ENCODE measurements at regions not wholly inside any gene's neighbourhood (a gene's known extent, or its start where the extent isn't known, plus 50 kb on each side); places are given as distances from the start of the nearest gene placed in this dataset.

GRCh38 chr22:44630826-44631225, 71.2 kb upstream of the PRR5 start:
- no peak for TF ChIP-seq ZBTB33 (IDR thresholded peaks at IDR 0.05)
- TF ChIP-seq CTCF (IDR thresholded peaks at IDR 0.05; ENCODE audit: low read depth, low read length, missing input control): no peak
- no peak for TF ChIP-seq GABPA (IDR thresholded peaks at IDR 0.05 in 1 of 2, conservative IDR thresholded peaks at IDR 0.05 in 1 of 2)
- no peak for TF ChIP-seq MAX (IDR thresholded peaks at IDR 0.05)
- no peak for TF ChIP-seq TAF1 (conservative IDR thresholded peaks at IDR 0.05)
- TF ChIP-seq EGR1 (IDR thresholded peaks at IDR 0.05; ENCODE audit: low read depth in 2 of 2): no peak
- TF ChIP-seq JUND (IDR thresholded peaks at IDR 0.05): no peak
- no peak for TF ChIP-seq FOXA2 (IDR thresholded peaks at IDR 0.05)
- TF ChIP-seq YY1 (IDR thresholded peaks at IDR 0.05): no peak
- no peak for TF ChIP-seq ATF3 (IDR thresholded peaks at IDR 0.05)
- TF ChIP-seq REST (IDR thresholded peaks at IDR 0.05): no peak

All from liver (tissue), 3 donors.